ENCODE measurements at regions not wholly inside any gene's neighbourhood (a gene's known extent, or its start where the extent isn't known, plus 50 kb on each side); places are given as distances from the start of the nearest gene placed in this dataset.

DNA sequence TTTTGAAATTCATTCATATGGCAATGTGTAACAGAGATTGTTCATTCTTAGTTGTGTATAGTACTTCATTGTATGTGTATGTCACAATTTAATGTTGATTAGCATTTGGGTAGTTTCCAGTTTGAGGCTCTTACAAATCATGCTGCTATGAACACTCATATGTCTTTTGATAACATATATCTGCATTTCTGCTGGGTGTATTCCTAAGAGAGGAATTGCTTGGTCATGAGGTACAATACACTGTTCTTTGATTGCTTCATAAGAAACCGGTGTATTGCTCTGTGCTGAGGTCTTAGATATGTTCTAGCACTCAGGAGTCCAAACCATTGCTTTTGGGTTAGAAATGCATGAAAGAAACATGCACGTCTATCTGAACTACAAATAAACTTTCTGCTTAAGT is 492.9 kb upstream of the JAG1 start:
- Histone ChIP-seq H3K23ac (ENCODE audit: insufficient read length) (no peak overlapping the region), H2BK20ac (ENCODE audit: low read length) (no peak overlapping the region), H2BK12ac (ENCODE audit: low read depth, low read length) (no peak overlapping the region), H2BK5ac (ENCODE audit: low read depth, low read length) (no peak overlapping the region), H2AFZ (ENCODE audit: low read length) (no peak overlapping the region), H2BK120ac (replicated peaks; ENCODE audit: low read depth, low read length) (no peak overlapping the region), H2AK5ac (ENCODE audit: low read depth, low read length) (no peak overlapping the region), H3K27ac (ENCODE audit: low read depth, low read length) (no peak overlapping the region), H4K20me1 (replicated peaks in 1 of 2; ENCODE audit: control insufficient read depth in 1 of 2, insufficient read depth in 2 of 2, low read length in 2 of 2) (no peaks in the 10 kb centered on the region), H4K91ac (replicated peaks; ENCODE audit: insufficient read length, low read length) (no peak overlapping the region), H3K4me2 (ENCODE audit: insufficient read depth in 1 of 2, low read depth in 2 of 2, low read length in 2 of 2) (no peak overlapping the region), H2BK15ac (ENCODE audit: low read length) (no peak overlapping the region), H3K14ac (ENCODE audit: insufficient read length) (no peak overlapping the region), H3K18ac (ENCODE audit: extremely low read depth, low read length) (no peak overlapping the region), H3K4ac (replicated peaks; ENCODE audit: insufficient read length, low read depth, low read length) (no peak overlapping the region), H3K4me3 (ENCODE audit: extremely low read depth in 1 of 4, insufficient read depth in 2 of 4, low read depth in 3 of 4, low read length in 4 of 4) (no peak overlapping the region), H3K9ac (replicated peaks in 1 of 4; ENCODE audit: extremely low read depth in 1 of 4, low read depth in 3 of 4, low read length in 3 of 4) (no peak overlapping the region), H4K5ac (ENCODE audit: insufficient read length, low read depth, low read length) (no peak overlapping the region), H3K23me2 (ENCODE audit: low read depth, low read length) (no peaks in the 10 kb centered on the region), H3K9me3 (ENCODE audit: insufficient read depth in 2 of 2, low read depth in 1 of 2, low read length in 1 of 2) (no peaks in the 10 kb centered on the region), H3K36me3 (ENCODE audit: control insufficient read depth in 2 of 4, insufficient read depth in 4 of 4, low read length in 3 of 4) (no peaks in the 10 kb centered on the region), H3K56ac (replicated peaks; ENCODE audit: insufficient read length, low read depth, low read length) (no peak overlapping the region), H3K4me1 (replicated peaks in 1 of 4; ENCODE audit: control insufficient read depth in 3 of 4, insufficient read depth in 4 of 4, low read length in 3 of 4) (no peaks in the 10 kb centered on the region), H3K27me3 (replicated peaks in 1 of 4; ENCODE audit: control insufficient read depth in 3 of 4, extremely low read depth in 1 of 4, insufficient read depth in 3 of 4, low read length in 3 of 4) (no peaks in the 10 kb centered on the region), H3K79me1 (ENCODE audit: low read depth, low read length) (no peaks in the 10 kb centered on the region), H3K79me2 (ENCODE audit: control insufficient read depth in 1 of 2, insufficient read depth in 2 of 2, low read length in 2 of 2) (no peaks in the 10 kb centered on the region), H4K8ac (ENCODE audit: extremely low read depth, insufficient read depth, low read length) (no peak overlapping the region)
- 93% methylated on average over 2 of the region's 2 CpGs; no CpG with 5 or more reads in 1 of the 2 experiments for whole genome bisulfite sequencing, 2 experiments (ENCODE audit: extremely low coverage in 1 of 2, insufficient coverage in 1 of 2, insufficient read length in 1 of 2, insufficient replicate concordance in 2 of 2, low coverage in 1 of 2, low lambda C conversion rate in 2 of 2, missing lambda C conversion rate in 1 of 2)
- no peak for FAIRE-seq
- ChIA-PET CTCF (ENCODE audit: partially characterized antibody) (no interaction called here), POLR2A (ENCODE audit: partially characterized antibody) (no interaction called here)
- no peak for TF ChIP-seq SIRT6 (IDR thresholded peaks at IDR 0.05; ENCODE audit: low read length)
- no peak for DNase-seq (ENCODE audit: low read depth in 1 of 2, low spot score in 2 of 2)

All from H1 (cell line).